ENCODE measurements at regions not wholly inside any gene's neighbourhood (a gene's known extent, or its start where the extent isn't known, plus 50 kb on each side); places are given as distances from the start of the nearest gene placed in this dataset.

- no peak for TF ChIP-seq CTCF (IDR thresholded peaks at IDR 0.05; ENCODE audit: borderline replicate concordance, extremely low read depth, low read length, poor library complexity, severe bottlenecking)
- no peak for TF ChIP-seq EZH2 (IDR thresholded peaks at IDR 0.05; ENCODE audit: borderline replicate concordance, low read depth, low read length, severe bottlenecking)
These were observed 71.4 kb upstream of the PJA1 start for GRCh38 chrX:69236641-69237040.
